Activated CD8-positive, alpha-beta memory T cell treated with anti-CD3 and anti-CD28 coated beads, Interleukin-2, amount 10 ng/mL, durations not matched to agents 7 days and 5 days (primary cell): ENCODE measurements at regions not wholly inside any gene's neighbourhood (a gene's known extent, or its start where the extent isn't known, plus 50 kb on each side); places are given as distances from the start of the nearest gene placed in this dataset.
"Not testable (repeated sequence)": the region's sequence is repeated elsewhere in the genome, so short reads cannot be mapped to it uniquely, and the experiment has no call there.

Experiments used
- ATAC-seq: fragments of 150-1000 bp; cut with Tn5 transposase; one replicate; pipeline ENCODE4 v1.10.0; 2021; ENCODE audit warnings: moderate library complexity
- CTCF ChIA-PET: fragments of 350-600 bp; sonication (Branson Sonifier 250); formaldehyde crosslinking; loops from one replicate; lab custom pipeline; 2021; ENCODE audit warnings: antibody characterized with exemption; lab: Charles Lee
- DNase-seq: peaks from one replicate; pipeline ENCODE4 v3.0.0-alpha.2; 2020
- H3K27ac Mint-ChIP-seq: one replicate; pipeline ENCODE4 v1.8.0; 2021; ENCODE audit warnings: mild to moderate bottlenecking, mixed read lengths
- H3K27me3 Mint-ChIP-seq: one replicate; pipeline ENCODE4 v1.8.0; 2021; ENCODE audit warnings: mixed read lengths
- H3K36me3 Mint-ChIP-seq: one replicate; pipeline ENCODE4 v1.8.0; 2021; ENCODE audit warnings: mild to moderate bottlenecking, mixed read lengths
- H3K4me1 Mint-ChIP-seq: one replicate; pipeline ENCODE4 v1.8.0; 2021; ENCODE audit warnings: mixed read lengths
- H3K4me3 Mint-ChIP-seq: one replicate; pipeline ENCODE4 v1.8.0; 2021; ENCODE audit warnings: mild to moderate bottlenecking, moderate library complexity, mixed read lengths
- H3K9me3 Mint-ChIP-seq: one replicate; pipeline ENCODE4 v1.8.0; 2022; ENCODE audit warnings: low read depth, mixed read lengths

GRCh38 chr3:40901796-40902195 lies 297.5 kb upstream of the CTNNB1 start:
- no peaks in the 10 kb centered on the region for H3K9me3 Mint-ChIP-seq
- CTCF ChIA-PET, result no interaction called here
- no peak overlapping the region for H3K4me3 Mint-ChIP-seq
- no peaks in the 10 kb centered on the region for H3K27me3 Mint-ChIP-seq
- H3K36me3 Mint-ChIP-seq, result no peaks in the 10 kb centered on the region
- ATAC-seq (no peak), DNase-seq (no peak)
- H3K4me1 Mint-ChIP-seq, result no peaks in the 10 kb centered on the region
- no peak overlapping the region for H3K27ac Mint-ChIP-seq

GRCh38 chr3:40907907-40908465 lies 291.3 kb upstream of the CTNNB1 start:
- H3K4me1 Mint-ChIP-seq, H3K9me3 Mint-ChIP-seq, H3K4me3 Mint-ChIP-seq, H3K27ac Mint-ChIP-seq, H3K36me3 Mint-ChIP-seq, DNase-seq, ATAC-seq, H3K27me3 Mint-ChIP-seq, CTCF ChIA-PET: not testable (repeated sequence)

DNA sequence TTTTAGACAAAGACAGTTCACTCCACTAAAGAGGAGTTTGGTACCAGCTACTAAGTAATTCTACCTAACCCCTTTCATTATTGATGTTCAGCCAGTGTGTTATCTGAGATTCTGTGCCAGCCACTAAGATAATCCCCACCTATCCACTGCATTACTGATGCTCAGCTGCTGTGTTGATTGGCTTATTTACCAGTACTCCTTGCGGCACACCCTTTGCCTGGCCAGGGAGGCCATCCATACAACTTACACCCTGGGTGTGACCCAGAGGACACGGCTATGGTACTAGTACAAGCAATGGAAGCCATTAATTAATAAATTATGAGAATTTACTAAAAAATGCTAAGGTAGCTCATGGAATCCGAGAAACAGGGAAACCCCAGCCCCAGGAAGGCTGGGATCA lies 290.7 kb upstream of the CTNNB1 start:
- Mint-ChIP-seq H3K4me1 (no peaks in the 10 kb centered on the region), H3K9me3 (no peaks in the 10 kb centered on the region), H3K27ac (no peak overlapping the region), H3K27me3 (peaks cover 4% of the 10 kb centered on the region), H3K4me3 (no peak overlapping the region), H3K36me3 (no peaks in the 10 kb centered on the region)
- ATAC-seq (no peak), DNase-seq (no peak)
- CTCF ChIA-PET, result no interaction called here

DNA sequence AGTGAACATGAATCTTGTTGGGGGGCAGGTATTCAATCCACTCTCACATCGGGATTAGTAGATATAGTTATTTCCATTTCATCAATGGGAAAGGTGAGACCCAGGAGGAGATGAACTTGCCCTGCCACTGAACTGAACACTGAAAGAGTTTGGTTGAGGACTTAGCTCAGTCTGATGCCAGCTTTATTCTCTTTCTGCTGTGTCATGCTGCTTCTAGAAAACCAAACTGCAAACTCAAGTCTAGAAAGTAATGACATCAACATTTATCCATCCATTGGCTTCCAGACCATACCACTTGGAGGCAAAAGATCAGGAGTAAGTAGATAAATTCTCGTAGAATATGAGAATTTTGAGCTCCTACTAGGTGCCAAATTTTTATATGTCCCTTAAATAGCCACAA lies 288.0 kb upstream of the CTNNB1 start:
- no peaks in the 10 kb centered on the region for H3K36me3 Mint-ChIP-seq
- H3K4me1 Mint-ChIP-seq, result no peaks in the 10 kb centered on the region
- ATAC-seq (no peak), DNase-seq (no peak)
- H3K9me3 Mint-ChIP-seq, result no peaks in the 10 kb centered on the region
- H3K27me3 Mint-ChIP-seq, result peaks cover 4% of the 10 kb centered on the region
- H3K27ac Mint-ChIP-seq, result no peak overlapping the region
- H3K4me3 Mint-ChIP-seq, result no peak overlapping the region
- CTCF ChIA-PET, result no interaction called here

GRCh38 chr3:40911928-40912327 lies 287.4 kb upstream of the CTNNB1 start:
- H3K4me3 Mint-ChIP-seq, result no peak overlapping the region

GRCh38 chr3:40912461-40912860 lies 286.8 kb upstream of the CTNNB1 start:
- ATAC-seq (no peak), DNase-seq (no peak)
- CTCF ChIA-PET, result no interaction called here
- Mint-ChIP-seq H3K4me3 (no peak overlapping the region), H3K27me3 (peaks cover 4% of the 10 kb centered on the region), H3K36me3 (no peaks in the 10 kb centered on the region), H3K4me1 (no peaks in the 10 kb centered on the region), H3K27ac (no peak overlapping the region), H3K9me3 (no peaks in the 10 kb centered on the region)

More at GRCh38 chr3:40911928-40912327, 287.4 kb upstream of the CTNNB1 start:
- Mint-ChIP-seq H3K27ac (no peak overlapping the region), H3K27me3 (peaks cover 4% of the 10 kb centered on the region), H3K9me3 (no peaks in the 10 kb centered on the region), H3K4me1 (no peaks in the 10 kb centered on the region), H3K36me3 (no peaks in the 10 kb centered on the region)
- CTCF ChIA-PET, result no interaction called here
- no peak for ATAC-seq
- no peak for DNase-seq

- Mint-ChIP-seq H3K4me1 (no peaks in the 10 kb centered on the region), H3K36me3 (no peaks in the 10 kb centered on the region), H3K27ac (no peak overlapping the region), H3K9me3 (no peaks in the 10 kb centered on the region), H3K27me3 (peaks cover 4% of the 10 kb centered on the region), H3K4me3 (no peak overlapping the region)
- CTCF ChIA-PET, result no interaction called here
- ATAC-seq (no peak), DNase-seq (no peak)
These were observed 286.1 kb upstream of the CTNNB1 start for GRCh38 chr3:40913192-40913591.

GRCh38 chr3:40913641-40914040 lies 285.7 kb upstream of the CTNNB1 start:
- Mint-ChIP-seq H3K4me3 (no peak overlapping the region), H3K36me3 (no peaks in the 10 kb centered on the region)

DNA sequence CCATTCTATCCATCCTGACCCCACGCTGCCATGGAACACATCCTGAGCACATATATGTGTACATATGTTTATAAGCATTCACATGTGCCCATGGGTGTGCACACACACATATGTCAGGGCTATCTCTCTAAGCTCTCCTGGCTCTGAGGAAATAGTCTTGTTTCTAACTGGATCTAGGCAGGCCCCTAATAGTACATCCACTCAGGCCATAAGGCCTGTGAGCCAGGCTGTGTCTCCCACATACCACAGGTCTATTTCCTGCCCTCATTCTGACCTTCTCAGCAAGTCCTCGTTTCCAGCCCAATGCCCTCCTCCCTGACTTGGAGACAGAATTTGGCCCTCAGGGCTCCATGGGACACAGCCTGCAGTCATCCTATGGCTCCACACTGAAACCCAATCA lies 284.8 kb upstream of the CTNNB1 start:
- ATAC-seq, result no peak
- Mint-ChIP-seq H3K36me3 (no peaks in the 10 kb centered on the region), H3K4me3 (no peak overlapping the region), H3K9me3 (no peaks in the 10 kb centered on the region), H3K27ac (no peak overlapping the region), H3K27me3 (peaks cover 4% of the 10 kb centered on the region), H3K4me1 (no peaks in the 10 kb centered on the region)
- CTCF ChIA-PET, result no interaction called here
- DNase-seq, result no peak

More at GRCh38 chr3:40913641-40914040, 285.7 kb upstream of the CTNNB1 start:
- no peaks in the 10 kb centered on the region for H3K9me3 Mint-ChIP-seq
- H3K27ac Mint-ChIP-seq, result no peak overlapping the region
- DNase-seq (no peak), ATAC-seq (no peak)
- CTCF ChIA-PET, result no interaction called here
- H3K4me1 Mint-ChIP-seq, result no peaks in the 10 kb centered on the region
- peaks cover 4% of the 10 kb centered on the region for H3K27me3 Mint-ChIP-seq

- H3K9me3 Mint-ChIP-seq, result no peaks in the 10 kb centered on the region
- ATAC-seq, result no peak
- no peak for DNase-seq
- H3K36me3 Mint-ChIP-seq, result no peaks in the 10 kb centered on the region
- H3K4me3 Mint-ChIP-seq, result no peak overlapping the region
- no peak overlapping the region for H3K27ac Mint-ChIP-seq
- no peaks in the 10 kb centered on the region for H3K4me1 Mint-ChIP-seq
- H3K27me3 Mint-ChIP-seq, result peaks cover 4% of the 10 kb centered on the region
- CTCF ChIA-PET, result no interaction called here
These were observed 283.9 kb upstream of the CTNNB1 start for GRCh38 chr3:40915346-40915865.

GRCh38 chr3:40920041-40920440 lies 279.3 kb upstream of the CTNNB1 start:
- DNase-seq, result no peak
- ATAC-seq, result no peak
- Mint-ChIP-seq H3K4me3 (no peak overlapping the region), H3K27me3 (peaks cover 3% of the 10 kb centered on the region), H3K4me1 (peaks cover 2% of the 10 kb centered on the region), H3K27ac (no peak overlapping the region), H3K36me3 (no peaks in the 10 kb centered on the region), H3K9me3 (no peaks in the 10 kb centered on the region)
- CTCF ChIA-PET, result no interaction called here

DNA sequence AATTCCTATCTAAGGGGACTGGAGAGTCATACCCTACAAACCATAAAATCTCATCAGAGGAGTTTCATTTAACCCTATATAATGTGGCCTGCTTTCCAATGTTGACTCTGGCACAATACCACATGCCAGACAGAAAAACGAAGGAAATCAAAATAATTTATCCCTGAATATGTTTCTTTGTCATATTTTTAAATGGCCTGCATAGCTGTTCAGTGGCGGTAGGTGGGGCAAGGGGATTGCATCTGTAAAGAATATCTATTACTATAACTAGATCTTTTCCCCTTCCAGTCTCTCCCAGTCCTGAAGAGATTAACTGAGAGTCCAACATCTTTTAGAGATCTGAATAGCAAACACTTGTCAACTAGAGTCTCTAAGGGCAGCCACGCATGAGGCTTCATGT lies 278.1 kb upstream of the CTNNB1 start:
- ATAC-seq, result no peak
- H3K4me3 Mint-ChIP-seq, result no peak overlapping the region
- DNase-seq, result no peak
- H3K36me3 Mint-ChIP-seq, result no peaks in the 10 kb centered on the region
- H3K27me3 Mint-ChIP-seq, result peaks cover 10% of the 10 kb centered on the region
- no peak overlapping the region for H3K27ac Mint-ChIP-seq
- H3K4me1 Mint-ChIP-seq, result peaks cover 2% of the 10 kb centered on the region
- CTCF ChIA-PET, result no interaction called here
- no peaks in the 10 kb centered on the region for H3K9me3 Mint-ChIP-seq

- CTCF ChIA-PET, result no interaction called here
- DNase-seq, result no peak
- no peak overlapping the region for H3K4me3 Mint-ChIP-seq
- H3K27me3 Mint-ChIP-seq, result peaks cover 26% of the 10 kb centered on the region
- no peaks in the 10 kb centered on the region for H3K36me3 Mint-ChIP-seq
- H3K4me1 Mint-ChIP-seq, result peaks cover 2% of the 10 kb centered on the region
- no peak overlapping the region for H3K27ac Mint-ChIP-seq
- no peaks in the 10 kb centered on the region for H3K9me3 Mint-ChIP-seq
- no peak for ATAC-seq
These were observed 276.2 kb upstream of the CTNNB1 start for GRCh38 chr3:40923143-40923542.

- H3K36me3 Mint-ChIP-seq, result no peaks in the 10 kb centered on the region
- no peak overlapping the region for H3K4me3 Mint-ChIP-seq
- ATAC-seq, result no peak
- CTCF ChIA-PET, result interaction anchor here (0.6 kb wide), 1 partner anchor 273 kb away, joined by 3 read pairs; no protein-coding TSS in a partner anchor
- H3K9me3 Mint-ChIP-seq, result no peaks in the 10 kb centered on the region
- peaks cover 28% of the 10 kb centered on the region for H3K27me3 Mint-ChIP-seq
- H3K27ac Mint-ChIP-seq, result no peak overlapping the region
- DNase-seq, result no peak
- H3K4me1 Mint-ChIP-seq, result peaks cover 2% of the 10 kb centered on the region
These were observed 275.7 kb upstream of the CTNNB1 start for GRCh38 chr3:40923651-40924050.
